22Rv1 (cell line): ENCODE measurements at regions not wholly inside any gene's neighbourhood (a gene's known extent, or its start where the extent isn't known, plus 50 kb on each side); places are given as distances from the start of the nearest gene placed in this dataset.

Source experiments
- ZFX ChIP-seq: fragments of 450-650 bp; IDR thresholded peaks from 2 replicates; pipeline ENCODE4 v1.6.1; 2017; ENCODE audit warnings: antibody characterized with exemption, borderline replicate concordance
- TF ChIP-seq, protein P1 (sequence below): fragments of 450-650 bp; IDR thresholded peaks from 2 replicates; pipeline ENCODE4 v1.5.1; 2017; ENCODE audit warnings: mild to moderate bottlenecking

DNA sequence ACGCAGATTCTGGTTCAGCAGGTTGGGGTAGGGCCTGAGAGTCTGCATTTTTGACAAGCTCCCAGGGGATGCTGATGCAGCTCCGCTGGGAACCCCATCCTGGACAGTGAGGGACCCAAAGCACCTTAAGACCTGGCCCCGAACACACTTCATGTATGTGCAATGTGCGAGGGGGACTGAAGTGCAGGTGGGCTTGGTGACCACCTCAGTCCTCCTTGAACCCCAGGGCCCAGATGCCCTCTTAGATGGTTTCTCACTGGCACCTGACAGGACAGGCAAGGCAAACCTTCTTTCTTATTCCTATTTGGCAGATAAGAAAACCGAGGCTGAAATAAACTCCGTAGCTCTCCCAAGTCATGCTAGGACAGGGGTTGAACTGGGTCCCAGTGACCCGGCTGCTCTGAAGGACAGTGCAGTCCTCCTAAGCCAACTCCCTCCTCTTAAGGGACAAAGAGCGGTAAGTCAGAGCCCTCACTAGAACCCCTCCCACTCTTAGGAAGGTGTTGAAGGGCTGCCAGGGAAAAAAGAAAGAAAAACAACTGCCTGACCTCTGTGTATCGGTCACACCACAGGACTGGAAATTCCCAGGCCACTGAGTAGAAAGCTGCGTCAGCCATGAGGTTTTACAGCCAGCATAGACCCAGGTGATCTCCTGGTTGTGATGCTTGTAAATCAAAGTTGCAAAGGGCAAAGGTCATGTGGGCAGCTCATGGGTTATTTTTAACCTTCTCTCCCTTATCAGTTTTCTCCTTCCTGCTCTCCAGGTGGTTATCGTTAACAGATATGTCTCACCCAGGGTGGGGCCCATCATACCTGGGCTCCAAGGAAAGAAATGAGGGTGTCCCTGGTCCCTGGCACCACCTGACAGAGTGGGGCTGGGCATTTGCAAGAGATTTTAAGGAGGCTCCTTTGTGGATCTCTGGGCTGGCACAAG, 90.9 kb upstream of the SMNDC1 start:
- TF ChIP-seq, protein P1, sequence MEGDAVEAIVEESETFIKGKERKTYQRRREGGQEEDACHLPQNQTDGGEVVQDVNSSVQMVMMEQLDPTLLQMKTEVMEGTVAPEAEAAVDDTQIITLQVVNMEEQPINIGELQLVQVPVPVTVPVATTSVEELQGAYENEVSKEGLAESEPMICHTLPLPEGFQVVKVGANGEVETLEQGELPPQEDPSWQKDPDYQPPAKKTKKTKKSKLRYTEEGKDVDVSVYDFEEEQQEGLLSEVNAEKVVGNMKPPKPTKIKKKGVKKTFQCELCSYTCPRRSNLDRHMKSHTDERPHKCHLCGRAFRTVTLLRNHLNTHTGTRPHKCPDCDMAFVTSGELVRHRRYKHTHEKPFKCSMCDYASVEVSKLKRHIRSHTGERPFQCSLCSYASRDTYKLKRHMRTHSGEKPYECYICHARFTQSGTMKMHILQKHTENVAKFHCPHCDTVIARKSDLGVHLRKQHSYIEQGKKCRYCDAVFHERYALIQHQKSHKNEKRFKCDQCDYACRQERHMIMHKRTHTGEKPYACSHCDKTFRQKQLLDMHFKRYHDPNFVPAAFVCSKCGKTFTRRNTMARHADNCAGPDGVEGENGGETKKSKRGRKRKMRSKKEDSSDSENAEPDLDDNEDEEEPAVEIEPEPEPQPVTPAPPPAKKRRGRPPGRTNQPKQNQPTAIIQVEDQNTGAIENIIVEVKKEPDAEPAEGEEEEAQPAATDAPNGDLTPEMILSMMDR: no peak
- no peak for TF ChIP-seq ZFX
